Sigmoid colon (tissue), 3 donors: ENCODE measurements at regions not wholly inside any gene's neighbourhood (a gene's known extent, or its start where the extent isn't known, plus 50 kb on each side); places are given as distances from the start of the nearest gene placed in this dataset.

Experiments
- CTCF ChIP-seq, 4 experiments: fragments of 450-650 bp in 3 of 4; fragments of 200-600 bp in 1 of 4; IDR thresholded peaks; one replicate each; pipeline ENCODE4 v1.5.1; 2016 to 2019; ENCODE audit warnings: antibody characterized with exemption in 4 of 4, mild to moderate bottlenecking in 3 of 4, moderate library complexity in 2 of 4
- POLR2A ChIP-seq, 2 donors: fragments of 450-650 bp; IDR thresholded peaks; one replicate each; pipeline ENCODE4 v1.6.1; 2016; ENCODE audit warnings: antibody characterized with exemption in 2 of 2, mild to moderate bottlenecking in 2 of 2, moderate library complexity in 2 of 2

- TF ChIP-seq CTCF (IDR thresholded peaks at IDR 0.05) (no peak), POLR2A (IDR thresholded peaks at IDR 0.05) (no peak)
Measured at GRCh38 chrX:35700121-35700520, 98.0 kb upstream of the MAGEB16 start.
